GM10248 (cell line): ENCODE measurements at regions not wholly inside any gene's neighbourhood (a gene's known extent, or its start where the extent isn't known, plus 50 kb on each side); places are given as distances from the start of the nearest gene placed in this dataset.

ENCODE experiments used
- CTCF ChIA-PET: fragments of 300-600 bp; sonication (Branson Sonifier 250); formaldehyde crosslinking; extraction: SDS; loops from one replicate; lab custom pipeline; 2021; ENCODE audit warnings: antibody characterized with exemption; lab: Yijun Ruan, JAX
- POLR2A ChIA-PET: fragments of 350-650 bp; sonication (Branson Sonifier 250); formaldehyde crosslinking; extraction: SDS; loops from one replicate; lab custom pipeline; 2020; ENCODE audit warnings: antibody characterized with exemption; lab: Yijun Ruan, JAX
- DNase-seq: peaks from one replicate; pipeline ENCODE4 v3.0.0; 2012; ENCODE audit errors: extremely low spot score
- CTCF ChIP-seq: IDR thresholded peaks from 2 replicates; pipeline ENCODE4 v1.5.1; 2012; ENCODE audit warnings: mild to moderate bottlenecking, low read depth; ENCODE audit errors: extremely low read depth, missing control alignments, control extremely low read depth

- POLR2A ChIA-PET = no interaction called here
- CTCF ChIA-PET = interaction anchor here (1.0 to 4.7 kb wide), 4 partner anchors 10 to 108 kb away, joined by 3 to 50 read pairs (median 3); no protein-coding TSS in a partner anchor
- TF ChIP-seq CTCF = no peak
- DNase-seq = no peak
Observed at GRCh38 chr12:46111715-46112114, 121.3 kb upstream of the SCAF11 start.

- ChIA-PET CTCF (interaction anchor here (1.0 to 4.7 kb wide), 6 partner anchors 9 to 910 kb away, joined by 3 to 50 read pairs (median 3); no protein-coding TSS in a partner anchor), POLR2A (no interaction called here)
- no peak for TF ChIP-seq CTCF
- no peak for DNase-seq
Observed at GRCh38 chr12:46110928-46111699, 120.7 kb upstream of the SCAF11 start.

- CTCF ChIA-PET = interaction anchor here (1.2 to 4.7 kb wide), 4 partner anchors 13 to 911 kb away, joined by 3 to 50 read pairs (median 5); no protein-coding TSS in a partner anchor
- POLR2A ChIA-PET = no interaction called here
- DNase-seq = no peak
- no peak for TF ChIP-seq CTCF
Observed at GRCh38 chr12:46110223-46110611, 119.8 kb upstream of the SCAF11 start.

- TF ChIP-seq CTCF = no peak
- ChIA-PET CTCF (interaction anchor here (1.2 to 4.7 kb wide), 4 partner anchors 8 to 912 kb away, joined by 3 to 50 read pairs (median 5); no protein-coding TSS in a partner anchor), POLR2A (no interaction called here)
- no peak for DNase-seq
Observed at GRCh38 chr12:46109343-46110222, 119.2 kb upstream of the SCAF11 start.

- ChIA-PET CTCF (interaction anchor here (1.3 to 4.7 kb wide), 3 partner anchors 9 to 37 kb away, joined by 3 to 50 read pairs (median 7); no protein-coding TSS in a partner anchor), POLR2A (no interaction called here)
- TF ChIP-seq CTCF = no peak
- DNase-seq = peak; percentile 48
Observed at GRCh38 chr12:46108721-46109120, 118.3 kb upstream of the SCAF11 start.

GRCh38 chr12:46107591-46107990, 117.2 kb upstream of the SCAF11 start:
- no peak for TF ChIP-seq CTCF
- CTCF ChIA-PET = interaction anchor here (4.7 kb wide), 1 partner anchor 16 kb away, joined by 50 read pairs; no protein-coding TSS in a partner anchor
- POLR2A ChIA-PET = no interaction called here
- no peak for DNase-seq
